ENCODE measurements at regions not wholly inside any gene's neighbourhood (a gene's known extent, or its start where the extent isn't known, plus 50 kb on each side); places are given as distances from the start of the nearest gene placed in this dataset.
"Not testable (repeated sequence)": the region's sequence is repeated elsewhere in the genome, so short reads cannot be mapped to it uniquely, and the experiment has no call there.

DNA sequence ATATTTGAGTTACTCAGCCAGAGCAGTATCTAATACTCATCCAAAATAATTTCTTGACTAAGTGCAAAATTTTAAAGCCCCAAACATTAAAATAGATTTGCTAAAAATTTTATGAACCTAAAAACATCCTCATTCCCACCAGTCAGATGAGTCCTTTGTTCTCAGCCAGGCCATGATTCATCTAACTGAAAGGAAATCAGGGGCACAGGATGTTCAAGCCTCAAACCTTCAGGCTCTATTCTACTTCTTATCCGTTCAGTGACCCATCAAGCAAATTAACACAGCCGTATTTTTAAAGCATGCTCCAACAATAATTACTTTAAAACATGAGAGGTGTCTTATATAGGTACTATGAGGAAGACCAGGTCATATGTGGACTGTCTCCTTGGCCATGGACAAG lies 176.5 kb upstream of the MON1B start:
- no peak for DNase-seq (ENCODE audit: low read depth)
- in situ Hi-C loops (cut with HindIII; ENCODE audit: low pct_unique_long_range_greater_than_20kb, low sequenced_read_pairs) = no loop called here

DNA sequence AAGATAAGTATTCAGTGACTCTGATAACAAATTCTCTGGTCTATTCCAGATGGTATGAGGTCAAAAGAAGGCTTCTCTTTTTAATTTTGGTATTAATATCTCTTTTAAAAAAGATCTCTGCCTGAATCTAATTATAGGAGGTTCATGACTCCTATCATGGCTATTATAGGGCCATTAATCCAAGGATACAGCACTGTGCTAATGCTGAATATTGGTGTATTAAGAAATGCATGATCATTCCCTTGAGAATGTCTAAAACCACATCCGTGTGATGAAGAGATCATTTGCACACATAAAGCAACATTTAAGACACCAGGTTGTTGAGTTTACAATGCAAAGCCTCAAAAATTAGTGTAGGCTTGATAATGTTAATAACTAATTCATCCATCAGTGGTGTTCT lies 160.4 kb upstream of the MON1B start:
- in situ Hi-C loops (cut with HindIII; ENCODE audit: low pct_unique_long_range_greater_than_20kb, low sequenced_read_pairs) = no loop called here

GRCh38 chr16:77033516-77033915 lies 157.5 kb upstream of the MON1B start:
- in situ Hi-C loops (cut with HindIII; ENCODE audit: low pct_unique_long_range_greater_than_20kb, low sequenced_read_pairs) = no loop called here
- no peak for DNase-seq (ENCODE audit: low read depth)

More for the DNA sequence above, 160.4 kb upstream of the MON1B start:
- DNase-seq (ENCODE audit: low read depth) = no peak

DNA sequence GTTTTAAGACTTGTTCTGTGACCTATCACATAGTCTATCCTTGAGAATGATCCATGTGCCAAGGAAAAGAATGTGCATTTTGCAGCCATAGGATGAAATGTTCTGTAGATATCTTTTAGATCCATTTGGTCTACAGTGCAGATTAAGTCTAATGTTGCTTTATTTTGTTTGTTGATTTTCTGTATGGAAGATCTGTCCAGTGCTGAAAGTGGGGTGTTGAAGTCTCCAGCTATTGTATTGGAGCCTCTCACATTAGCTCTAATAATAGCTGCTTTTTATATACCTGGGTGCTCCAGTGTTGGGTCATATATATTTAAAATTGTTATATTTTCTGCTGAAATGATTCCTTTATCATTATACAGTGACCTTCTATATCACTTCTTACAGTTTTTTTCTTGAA lies 155.6 kb upstream of the MON1B start:
- in situ Hi-C loops (cut with HindIII; ENCODE audit: low pct_unique_long_range_greater_than_20kb, low sequenced_read_pairs) = no loop called here
- no peak for DNase-seq (ENCODE audit: low read depth)

DNA sequence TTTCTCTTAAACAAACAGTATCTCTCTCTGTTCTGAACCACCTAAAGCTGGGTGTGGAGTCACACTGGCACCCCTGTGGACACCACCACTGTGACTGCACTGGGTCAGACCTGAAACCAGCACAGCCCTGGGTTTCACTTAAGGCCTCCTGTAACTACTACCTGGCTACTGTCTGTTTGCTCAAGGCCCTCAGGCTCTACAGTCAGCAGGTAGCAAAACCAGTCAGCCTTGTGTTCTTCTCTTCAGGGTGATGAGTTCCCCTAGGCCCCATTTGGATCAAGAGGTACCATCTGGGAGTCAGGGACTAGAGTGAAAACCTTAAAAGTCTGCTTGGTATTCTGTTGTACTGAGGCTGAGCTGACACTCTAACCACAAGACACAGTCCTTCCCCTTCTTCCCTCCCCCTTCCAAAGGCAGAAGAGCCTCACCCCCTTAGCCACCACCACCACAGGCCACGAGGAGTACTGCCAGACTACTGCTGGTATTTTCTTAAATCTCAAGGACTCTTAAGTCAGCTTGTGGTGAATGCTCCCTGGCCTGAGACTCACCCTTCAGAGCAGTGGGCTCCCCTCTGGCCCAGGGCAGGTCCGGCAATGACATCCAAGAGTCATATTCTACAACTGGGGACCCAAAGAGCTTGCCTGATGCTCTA lies 153.2 kb upstream of the MON1B start:
- in situ Hi-C loops (cut with HindIII; ENCODE audit: low pct_unique_long_range_greater_than_20kb, low sequenced_read_pairs) = no loop called here
- no peak for DNase-seq (ENCODE audit: low read depth)

DNA sequence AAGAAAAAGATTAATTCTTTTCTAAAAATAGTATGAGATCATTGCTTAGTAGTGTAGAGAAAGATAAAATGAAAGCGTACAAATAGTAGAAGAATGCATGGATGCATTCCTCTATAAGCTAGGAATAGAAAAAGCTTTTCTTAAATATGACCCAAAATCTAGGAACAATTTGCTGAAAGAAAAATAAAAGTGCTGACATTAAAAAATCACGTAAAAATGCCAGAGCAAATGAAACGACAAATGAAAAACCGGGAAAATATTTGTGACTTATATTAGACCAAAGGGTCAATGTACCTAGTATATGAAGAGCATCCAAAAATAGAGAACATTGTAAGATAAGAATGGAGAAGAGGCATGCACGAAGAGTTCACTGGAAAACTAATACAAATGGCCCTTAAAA lies 149.5 kb upstream of the MON1B start:
- no peak for DNase-seq (ENCODE audit: low read depth)
- in situ Hi-C loops (cut with HindIII; ENCODE audit: low pct_unique_long_range_greater_than_20kb, low sequenced_read_pairs) = no loop called here

- in situ Hi-C loops (cut with HindIII; ENCODE audit: low pct_unique_long_range_greater_than_20kb, low sequenced_read_pairs) = no loop called here
- peak; percentile 15 for DNase-seq (ENCODE audit: low read depth)
Measured at GRCh38 chr16:77043076-77043475, 147.9 kb upstream of the MON1B start.

DNA sequence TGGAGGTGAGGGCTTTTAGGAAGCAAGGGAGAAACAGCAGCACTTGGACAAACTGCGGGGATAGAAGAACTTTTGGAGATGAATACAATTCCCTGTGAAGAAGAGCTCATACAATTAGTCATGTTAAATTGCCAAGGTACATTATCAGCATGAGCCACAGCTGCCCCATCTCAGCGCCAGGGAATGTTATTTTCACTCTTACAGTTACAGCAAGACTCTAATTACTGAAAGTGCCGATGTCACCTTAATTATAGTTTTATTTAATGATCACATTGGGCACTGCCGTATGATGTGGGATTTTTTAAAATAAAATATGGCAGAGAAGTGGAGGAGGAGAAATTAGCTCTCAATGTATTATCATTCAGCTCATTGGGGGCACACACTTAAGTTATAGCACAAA lies 144.8 kb upstream of the MON1B start:
- no peak for DNase-seq (ENCODE audit: low read depth)
- in situ Hi-C loops (cut with HindIII; ENCODE audit: low pct_unique_long_range_greater_than_20kb, low sequenced_read_pairs) = no loop called here

DNA sequence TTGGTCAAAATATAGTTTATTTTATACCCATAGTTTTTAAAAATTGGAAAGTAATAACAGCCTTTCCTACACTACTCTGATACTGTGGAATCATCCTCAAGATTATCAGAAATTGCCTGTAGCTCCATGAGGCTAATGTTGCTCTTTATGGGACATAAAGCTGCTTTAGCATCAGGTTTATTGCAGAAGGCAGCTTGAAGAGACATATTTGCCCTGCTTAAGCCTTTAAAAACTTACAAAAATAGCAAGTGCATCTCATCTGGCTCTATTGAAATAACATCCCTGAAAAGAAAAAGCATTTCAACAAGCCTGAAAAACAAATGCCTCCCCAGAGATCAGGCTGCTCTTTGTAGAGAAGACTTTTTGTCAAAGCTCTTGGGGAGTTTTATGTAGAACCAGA lies 142.9 kb upstream of the MON1B start:
- in situ Hi-C loops (cut with HindIII; ENCODE audit: low pct_unique_long_range_greater_than_20kb, low sequenced_read_pairs) = no loop called here

DNA sequence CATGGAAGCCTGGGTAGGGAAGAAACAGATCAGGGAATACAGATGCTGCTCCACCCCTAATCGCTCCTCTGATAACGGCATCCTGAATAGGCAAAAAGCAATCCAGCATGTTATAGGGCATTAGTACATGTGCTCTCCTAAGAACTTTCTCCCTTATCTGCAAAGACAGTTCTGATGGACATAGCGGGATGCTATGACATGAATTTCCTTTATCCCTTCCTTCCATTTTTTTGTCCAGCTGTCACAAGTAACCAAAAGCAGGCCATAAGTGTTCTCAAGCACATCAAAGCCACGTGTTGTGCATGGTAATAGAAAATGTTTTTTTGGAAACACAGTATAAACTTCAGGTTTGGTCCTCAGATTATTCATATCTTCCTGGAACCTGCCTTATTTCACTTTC lies 141.4 kb upstream of the MON1B start:
- in situ Hi-C loops (cut with HindIII; ENCODE audit: low pct_unique_long_range_greater_than_20kb, low sequenced_read_pairs) = no loop called here

More for the DNA sequence above, 142.9 kb upstream of the MON1B start:
- no peak for DNase-seq (ENCODE audit: low read depth)

DNA sequence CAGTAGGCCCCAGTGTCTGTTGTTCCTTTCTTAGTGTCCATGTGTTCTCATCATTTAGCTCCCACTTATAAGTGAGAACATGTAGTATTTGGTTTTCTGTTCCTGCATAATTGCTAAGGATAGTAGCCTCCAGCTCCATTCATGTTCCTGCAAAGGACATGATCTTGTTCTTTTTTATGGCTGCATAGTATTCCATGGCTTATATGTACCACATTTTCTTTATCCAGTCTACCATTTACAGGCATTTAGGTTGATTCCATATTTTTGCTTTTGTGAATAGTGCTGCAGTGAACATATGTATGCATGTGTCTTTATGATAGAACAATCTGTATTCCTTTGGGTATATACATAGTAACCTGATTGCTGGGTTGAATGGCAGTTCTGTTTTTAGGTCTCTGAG lies 134.4 kb upstream of the MON1B start:
- DNase-seq (ENCODE audit: low read depth); in situ Hi-C loops (cut with HindIII; ENCODE audit: low pct_unique_long_range_greater_than_20kb, low sequenced_read_pairs): not testable (repeated sequence)

More for the DNA sequence above, 141.4 kb upstream of the MON1B start:
- no peak for DNase-seq (ENCODE audit: low read depth)

- in situ Hi-C loops (cut with HindIII; ENCODE audit: low pct_unique_long_range_greater_than_20kb, low sequenced_read_pairs) = no loop called here
- no peak for DNase-seq (ENCODE audit: low read depth)
Measured at GRCh38 chr16:77057161-77057774, 133.7 kb upstream of the MON1B start.

DNA sequence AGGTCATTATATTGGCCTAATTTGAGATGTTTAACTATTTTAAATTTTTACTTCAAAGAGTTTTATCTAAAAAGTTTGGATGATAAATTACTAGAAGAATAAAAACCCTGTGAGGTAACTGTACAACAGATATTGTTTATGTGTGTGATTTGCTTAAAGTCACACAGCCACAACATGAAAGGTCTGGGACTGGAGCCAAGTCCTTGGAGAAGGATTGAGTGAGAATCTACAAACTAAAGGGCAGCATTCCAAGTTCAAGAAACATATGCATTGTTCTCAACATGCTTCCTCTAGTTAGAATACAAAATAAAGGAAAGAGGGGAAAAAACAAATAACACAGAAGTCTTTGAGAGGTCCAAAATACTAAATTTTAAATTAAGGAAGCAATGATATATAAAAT lies 131.5 kb upstream of the MON1B start:
- in situ Hi-C loops (cut with HindIII; ENCODE audit: low pct_unique_long_range_greater_than_20kb, low sequenced_read_pairs) = no loop called here
- DNase-seq (ENCODE audit: low read depth) = no peak

- in situ Hi-C loops (cut with HindIII; ENCODE audit: low pct_unique_long_range_greater_than_20kb, low sequenced_read_pairs) = no loop called here
Measured at GRCh38 chr16:77060614-77061013, 130.4 kb upstream of the MON1B start.

GRCh38 chr16:77062878-77063675 lies 127.9 kb upstream of the MON1B start:
- in situ Hi-C loops (cut with HindIII; ENCODE audit: low pct_unique_long_range_greater_than_20kb, low sequenced_read_pairs) = no loop called here
- DNase-seq (ENCODE audit: low read depth) = no peak

More at GRCh38 chr16:77060614-77061013, 130.4 kb upstream of the MON1B start:
- no peak for DNase-seq (ENCODE audit: low read depth)

DNA sequence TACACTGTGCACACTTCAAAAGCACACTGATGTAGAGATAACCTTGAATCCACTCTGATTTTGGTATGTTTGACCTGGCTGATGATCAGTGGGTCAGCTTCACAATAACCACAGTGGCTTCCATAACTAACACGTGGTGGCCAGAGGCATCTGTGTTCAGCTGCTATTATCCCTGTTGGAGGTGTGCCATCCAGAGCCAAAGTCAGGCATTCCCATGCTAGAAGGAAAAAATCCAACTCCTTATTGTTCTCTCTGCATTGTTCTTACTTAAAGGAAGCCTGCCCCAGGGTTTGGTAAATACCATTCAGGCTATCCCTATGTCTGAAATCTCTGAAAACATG lies 127.3 kb upstream of the MON1B start:
- no peak for DNase-seq (ENCODE audit: low read depth)
- in situ Hi-C loops (cut with HindIII; ENCODE audit: low pct_unique_long_range_greater_than_20kb, low sequenced_read_pairs) = no loop called here

GRCh38 chr16:77064037-77064436 lies 127.0 kb upstream of the MON1B start:
- in situ Hi-C loops (cut with HindIII; ENCODE audit: low pct_unique_long_range_greater_than_20kb, low sequenced_read_pairs) = no loop called here
- DNase-seq (ENCODE audit: low read depth) = no peak

DNA sequence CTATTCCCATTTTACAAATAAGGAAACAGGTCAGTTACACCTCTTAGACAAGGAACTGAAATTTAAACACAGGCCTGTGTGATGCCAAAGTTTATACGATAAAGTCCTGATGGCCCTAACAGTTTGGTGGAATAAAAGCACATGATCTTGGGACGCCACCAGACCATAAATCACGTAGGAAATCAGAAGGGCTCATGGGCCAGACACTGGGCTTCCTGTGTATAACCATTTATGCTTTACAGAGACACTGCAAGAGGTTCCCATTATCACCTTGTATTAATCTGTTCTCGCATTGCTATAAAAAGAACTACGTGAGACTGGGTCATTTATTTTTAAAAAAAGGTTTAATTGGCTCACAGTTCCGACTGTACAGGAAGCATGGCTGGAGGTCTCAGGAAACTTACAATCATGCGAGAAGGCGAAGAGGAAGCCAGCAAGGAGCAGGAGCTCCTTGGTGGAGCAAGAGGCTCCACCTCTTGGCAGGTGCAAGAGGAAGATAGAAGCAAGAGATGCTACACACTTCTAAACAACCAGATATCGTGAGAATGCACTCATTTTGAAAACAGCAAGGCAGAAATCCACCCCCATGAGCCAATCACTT lies 124.0 kb upstream of the MON1B start:
- no peak for DNase-seq (ENCODE audit: low read depth)
- in situ Hi-C loops (cut with HindIII; ENCODE audit: low pct_unique_long_range_greater_than_20kb, low sequenced_read_pairs) = no loop called here

- in situ Hi-C loops (cut with HindIII; ENCODE audit: low pct_unique_long_range_greater_than_20kb, low sequenced_read_pairs) = no loop called here
- no peak for DNase-seq (ENCODE audit: low read depth)
Measured at GRCh38 chr16:77067900-77068299, 123.1 kb upstream of the MON1B start.

Data from Caki2 (cell line).